ENCODE measurements at regions not wholly inside any gene's neighbourhood (a gene's known extent, or its start where the extent isn't known, plus 50 kb on each side); places are given as distances from the start of the nearest gene placed in this dataset.

- TF ChIP-seq CTCF (IDR thresholded peaks at IDR 0.05) (no peak), ATF2 (CRISPR knock-in tag; IDR thresholded peaks at IDR 0.05; ENCODE audit: borderline replicate concordance, low read depth) (no peak), SP1 (CRISPR knock-in tag; conservative IDR thresholded peaks at IDR 0.05) (no peak), STAT6 (CRISPR knock-in tag; conservative IDR thresholded peaks at IDR 0.05; ENCODE audit: low read depth) (no peak), TEAD1 (CRISPR knock-in tag; IDR thresholded peaks at IDR 0.05) (no peak), ERG (CRISPR knock-in tag; IDR thresholded peaks at IDR 0.05) (no peak), ETV6 (CRISPR knock-in tag; IDR thresholded peaks at IDR 0.05) (no peak), MAX (CRISPR knock-in tag; IDR thresholded peaks at IDR 0.05) (no peak), E2F5 (CRISPR knock-in tag; IDR thresholded peaks at IDR 0.05) (no peak), MLX (CRISPR knock-in tag; IDR thresholded peaks at IDR 0.05) (no peak), ZNF263 (CRISPR knock-in tag; IDR thresholded peaks at IDR 0.05; ENCODE audit: low read depth) (no peak), HMGXB4 (CRISPR knock-in tag; IDR thresholded peaks at IDR 0.05) (no peak), USF2 (CRISPR knock-in tag; IDR thresholded peaks at IDR 0.05) (no peak)
Measured at GRCh38 chr11:44421090-44421675, 111.2 kb upstream of the ALX4 start.
